ENCODE measurements at regions not wholly inside any gene's neighbourhood (a gene's known extent, or its start where the extent isn't known, plus 50 kb on each side); places are given as distances from the start of the nearest gene placed in this dataset.

DNA sequence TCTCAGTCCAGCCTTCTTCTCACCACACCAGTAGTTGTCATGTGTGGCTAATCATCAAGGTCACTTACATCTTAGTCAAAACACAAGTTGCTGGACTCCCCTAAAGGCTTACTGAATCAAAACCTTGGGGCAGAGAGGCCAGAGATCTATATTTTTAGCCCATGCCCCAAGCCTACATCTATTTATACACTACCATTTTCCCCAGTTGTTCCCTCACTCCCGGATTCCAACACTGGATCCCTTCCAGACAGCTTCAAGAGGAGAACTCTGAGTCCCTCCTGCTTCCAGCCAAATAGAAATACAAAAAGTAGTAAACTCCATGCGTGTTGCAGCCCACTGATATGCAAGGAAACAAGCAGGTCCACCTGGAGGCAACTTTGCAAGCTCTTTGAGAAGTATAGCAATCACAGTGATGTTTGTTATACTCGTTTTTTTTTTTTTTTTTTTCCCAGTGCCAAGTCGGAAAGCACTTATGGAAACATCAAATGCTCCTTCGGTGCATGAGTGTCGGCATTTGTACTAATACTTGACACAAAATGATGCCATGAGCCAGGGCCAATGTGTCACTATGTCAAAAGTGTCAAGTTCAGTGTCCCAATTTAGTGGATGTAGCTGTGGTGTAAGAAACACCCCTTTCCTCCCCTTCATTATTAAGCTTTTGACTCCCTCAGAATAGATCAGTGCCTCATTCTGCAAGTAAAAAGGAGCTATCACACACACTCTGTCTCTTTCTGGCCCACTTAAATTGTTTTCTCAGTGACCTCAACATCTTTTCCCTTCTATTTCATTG, 594.2 kb upstream of the SGCD start:
- CTCF ChIA-PET (ENCODE audit: partially characterized antibody): no interaction called here
- H3K9ac ChIP-seq (replicated peaks in 1 of 4; ENCODE audit: extremely low read depth in 1 of 4, low read depth in 3 of 4, low read length in 3 of 4): no peak overlapping the region
- no peak for FAIRE-seq
- no peak for TF ChIP-seq RAD21 (IDR thresholded peaks at IDR 0.05 in 1 of 2, conservative IDR thresholded peaks at IDR 0.05 in 1 of 2; ENCODE audit: low read depth in 2 of 2, low read length in 2 of 2)
- no peak for TF ChIP-seq RFX5 (IDR thresholded peaks at IDR 0.05; ENCODE audit: borderline replicate concordance, low read depth, low read length)
- no peak for TF ChIP-seq NANOG (IDR thresholded peaks at IDR 0.05; ENCODE audit: insufficient read depth, low read depth, low read length, poor library complexity, severe bottlenecking)
- no peak for TF ChIP-seq EP300 (IDR thresholded peaks at IDR 0.05; ENCODE audit: borderline replicate concordance in 1 of 2, low read depth in 2 of 2, low read length in 2 of 2)
- no peak for TF ChIP-seq SIN3A (conservative IDR thresholded peaks at IDR 0.05 in 1 of 2, IDR thresholded peaks at IDR 0.05 in 1 of 2; ENCODE audit: low read depth in 1 of 2, low read length in 2 of 2)
- no peak for TF ChIP-seq GTF2F1 (IDR thresholded peaks at IDR 0.05; ENCODE audit: borderline replicate concordance, low read depth, low read length)
- no peak for TF ChIP-seq SP4 (IDR thresholded peaks at IDR 0.05; ENCODE audit: low read length)
- TF ChIP-seq HDAC2 (IDR thresholded peaks at IDR 0.05; ENCODE audit: borderline replicate concordance in 1 of 2, low read depth in 2 of 2, low read length in 2 of 2): no peak
- no peak for TF ChIP-seq SP2 (IDR thresholded peaks at IDR 0.05; ENCODE audit: low read length)
- no peak for TF ChIP-seq SRF (IDR thresholded peaks at IDR 0.05; ENCODE audit: low read depth, low read length)
- no peak for TF ChIP-seq CBX8 (IDR thresholded peaks at IDR 0.05; ENCODE audit: borderline replicate concordance, low read depth, low read length)
- TF ChIP-seq KDM1A (IDR thresholded peaks at IDR 0.05; ENCODE audit: borderline replicate concordance, low read length): no peak

More for the DNA sequence above, 594.2 kb upstream of the SGCD start:
- Histone ChIP-seq H3K4me1 (replicated peaks in 1 of 4; ENCODE audit: control insufficient read depth in 3 of 4, insufficient read depth in 4 of 4, low read length in 3 of 4) (peaks cover 0 to 8% (median 2%) of the 10 kb centered on the region in 4 experiments; a peak in 5 of 7 replicates), H3K27me3 (replicated peaks in 1 of 4; ENCODE audit: control insufficient read depth in 3 of 4, extremely low read depth in 1 of 4, insufficient read depth in 3 of 4, low read length in 3 of 4) (peaks cover 30 to 54% (median 45%) of the 10 kb centered on the region in 4 experiments), H3K4me3 (ENCODE audit: extremely low read depth in 1 of 4, insufficient read depth in 2 of 4, low read depth in 3 of 4, low read length in 4 of 4) (no peak overlapping the region), H3K9me3 (ENCODE audit: insufficient read depth in 2 of 2, low read depth in 1 of 2, low read length in 1 of 2) (no peaks in the 10 kb centered on the region), H2BK120ac (replicated peaks; ENCODE audit: low read depth, low read length) (no peak overlapping the region), H3K36me3 (ENCODE audit: control insufficient read depth in 2 of 4, insufficient read depth in 4 of 4, low read length in 3 of 4) (no peaks in the 10 kb centered on the region), H2BK5ac (ENCODE audit: low read depth, low read length) (no peak overlapping the region), H3K27ac (ENCODE audit: low read depth, low read length) (no peak overlapping the region), H4K91ac (replicated peaks; ENCODE audit: insufficient read length, low read length) (no peak overlapping the region), H3K4me2 (ENCODE audit: insufficient read depth in 1 of 2, low read depth in 2 of 2, low read length in 2 of 2) (no peak overlapping the region), H3K23ac (ENCODE audit: insufficient read length) (no peak overlapping the region), H3K23me2 (ENCODE audit: low read depth, low read length) (peaks cover 17% of the 10 kb centered on the region; the same call in 1 of the 2 replicates), H3K79me2 (ENCODE audit: control insufficient read depth in 1 of 2, insufficient read depth in 2 of 2, low read length in 2 of 2) (no peaks in the 10 kb centered on the region), H3K18ac (ENCODE audit: extremely low read depth, low read length) (no peak overlapping the region), H4K20me1 (replicated peaks in 1 of 2; ENCODE audit: control insufficient read depth in 1 of 2, insufficient read depth in 2 of 2, low read length in 2 of 2) (peaks cover 0 to 2% of the 10 kb centered on the region in 2 experiments), H2BK12ac (ENCODE audit: low read depth, low read length) (no peak overlapping the region), H3K79me1 (ENCODE audit: low read depth, low read length) (no peaks in the 10 kb centered on the region), H3K14ac (ENCODE audit: insufficient read length) (no peak overlapping the region), H2BK15ac (ENCODE audit: low read length) (no peak overlapping the region), H3K56ac (replicated peaks; ENCODE audit: insufficient read length, low read depth, low read length) (no peak overlapping the region), H2AK5ac (ENCODE audit: low read depth, low read length) (no peak overlapping the region), H4K8ac (ENCODE audit: extremely low read depth, insufficient read depth, low read length) (no peak overlapping the region), H4K5ac (ENCODE audit: insufficient read length, low read depth, low read length) (no peak overlapping the region), H2AFZ (ENCODE audit: low read length) (no peak overlapping the region), H2BK20ac (ENCODE audit: low read length) (no peak overlapping the region), H3K4ac (replicated peaks; ENCODE audit: insufficient read length, low read depth, low read length) (no peak overlapping the region)
- POLR2A ChIA-PET (ENCODE audit: partially characterized antibody): no interaction called here
- 91% methylated on average over 6 of the region's 6 CpGs; no CpG with 5 or more reads in 1 of the 2 experiments for WGBS, 2 experiments (ENCODE audit: extremely low coverage in 1 of 2, insufficient coverage in 1 of 2, insufficient read length in 1 of 2, insufficient replicate concordance in 2 of 2, low coverage in 1 of 2, low lambda C conversion rate in 2 of 2, missing lambda C conversion rate in 1 of 2)
- DNase-seq (ENCODE audit: low read depth in 1 of 2, low spot score in 2 of 2): no peak

All from H1 (cell line).